Activated naive CD4-positive, alpha-beta T cell treated with Interleukin-2 at 50 U/mL for 16 hours (primary cell): ENCODE measurements at regions not wholly inside any gene's neighbourhood (a gene's known extent, or its start where the extent isn't known, plus 50 kb on each side); places are given as distances from the start of the nearest gene placed in this dataset.
"Not testable (repeated sequence)": the region's sequence is repeated elsewhere in the genome, so short reads cannot be mapped to it uniquely, and the experiment has no call there.

ENCODE experiments used
- DNase-seq: peaks from one replicate; pipeline ENCODE4 v3.0.0-alpha.2; 2020

DNA sequence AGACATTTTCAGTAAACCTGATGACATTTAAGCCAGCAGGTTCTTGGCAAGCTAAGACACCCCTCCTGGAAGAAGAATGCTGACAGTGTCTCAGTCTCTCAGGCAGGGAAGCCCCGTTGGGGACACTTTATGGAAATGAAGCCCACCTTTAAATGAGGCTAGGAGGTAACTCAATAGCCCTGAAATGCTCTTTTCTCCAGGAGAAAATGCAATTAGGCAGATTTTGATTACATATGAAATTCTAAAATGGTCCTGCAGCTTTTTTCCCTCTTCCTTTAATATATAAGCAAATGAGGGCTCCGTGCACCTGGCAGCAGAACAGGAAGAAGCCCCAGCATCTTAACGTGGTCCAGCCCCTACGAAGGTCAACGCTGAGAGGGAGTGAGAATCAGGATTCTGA lies 65.8 kb upstream of the CHST15 start:
- no peak for DNase-seq

DNA sequence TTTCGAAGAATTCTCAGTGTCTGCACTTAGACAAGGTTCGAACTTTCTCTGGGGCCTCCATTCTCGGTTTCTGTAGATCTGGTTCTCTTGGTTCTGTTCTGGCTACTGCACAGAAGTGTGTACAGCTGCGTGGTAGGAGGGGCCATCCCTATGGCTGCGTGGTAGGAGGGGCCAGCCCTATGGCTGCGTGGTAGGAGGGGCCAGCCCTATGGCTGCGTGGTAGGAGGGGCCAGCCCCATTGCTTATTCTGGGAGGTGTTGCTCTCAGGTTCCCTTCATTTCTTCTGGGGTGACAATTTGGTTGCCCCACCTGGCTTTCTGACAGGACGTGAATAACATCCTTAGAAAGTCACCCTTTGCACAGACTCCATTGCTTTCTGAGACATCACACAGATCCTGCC lies 65.2 kb upstream of the CHST15 start:
- no peak for DNase-seq

DNA sequence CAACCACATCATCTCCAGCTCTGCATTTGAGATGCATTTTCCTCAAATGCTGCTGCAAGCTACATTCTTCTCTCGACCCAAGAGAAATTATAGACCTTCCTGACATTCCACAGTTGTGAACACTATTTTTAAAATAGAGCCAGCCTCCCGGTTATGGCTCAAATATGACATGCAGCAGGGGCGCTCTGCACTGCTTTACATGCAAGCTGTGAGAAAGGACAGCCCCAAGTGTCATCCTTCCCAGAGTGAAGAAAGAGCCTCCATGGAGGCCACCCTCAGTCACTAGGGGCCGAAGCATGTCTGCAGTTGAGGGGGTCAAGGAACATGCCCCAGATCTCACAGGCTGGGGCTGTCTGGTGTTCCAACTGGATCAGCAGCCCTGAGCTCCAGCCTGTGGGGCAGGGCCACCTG lies 63.9 kb upstream of the CHST15 start:
- no peak for DNase-seq

GRCh38 chr10:124156524-124157260 lies 63.3 kb upstream of the CHST15 start:
- DNase-seq, result no peak

DNA sequence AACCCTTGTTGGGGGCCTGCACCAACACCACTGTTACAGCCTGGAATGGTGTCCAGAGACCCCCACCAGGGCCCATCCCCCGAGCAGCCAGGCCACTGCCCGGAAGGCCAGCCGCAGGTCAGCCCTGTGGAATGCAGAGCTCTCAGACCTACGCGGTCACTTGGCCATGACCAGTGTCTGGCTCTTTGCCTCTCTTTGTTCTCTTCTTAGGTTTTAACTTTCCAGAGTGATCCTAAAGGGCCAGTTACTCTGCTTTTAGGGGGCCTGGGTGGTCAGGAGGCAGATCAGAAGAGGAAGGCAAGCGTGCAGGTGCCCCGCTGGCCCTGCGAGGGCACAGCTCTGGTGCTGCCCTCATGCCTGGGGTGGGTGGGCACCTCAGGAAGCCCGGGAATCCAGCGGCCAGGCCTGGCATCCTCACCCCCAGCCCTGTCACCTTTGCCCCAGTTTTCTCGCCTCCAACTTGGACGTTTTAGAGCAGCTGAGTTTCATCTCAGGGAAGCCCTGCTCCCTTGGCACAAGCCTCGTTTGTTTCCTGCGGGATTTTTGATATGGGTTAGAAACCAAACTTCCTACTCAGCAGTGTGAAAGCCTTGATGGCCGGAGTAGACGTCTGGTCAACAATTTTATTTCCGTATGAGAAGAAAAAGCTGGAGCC lies 62.5 kb upstream of the CHST15 start:
- DNase-seq, result no peak

DNA sequence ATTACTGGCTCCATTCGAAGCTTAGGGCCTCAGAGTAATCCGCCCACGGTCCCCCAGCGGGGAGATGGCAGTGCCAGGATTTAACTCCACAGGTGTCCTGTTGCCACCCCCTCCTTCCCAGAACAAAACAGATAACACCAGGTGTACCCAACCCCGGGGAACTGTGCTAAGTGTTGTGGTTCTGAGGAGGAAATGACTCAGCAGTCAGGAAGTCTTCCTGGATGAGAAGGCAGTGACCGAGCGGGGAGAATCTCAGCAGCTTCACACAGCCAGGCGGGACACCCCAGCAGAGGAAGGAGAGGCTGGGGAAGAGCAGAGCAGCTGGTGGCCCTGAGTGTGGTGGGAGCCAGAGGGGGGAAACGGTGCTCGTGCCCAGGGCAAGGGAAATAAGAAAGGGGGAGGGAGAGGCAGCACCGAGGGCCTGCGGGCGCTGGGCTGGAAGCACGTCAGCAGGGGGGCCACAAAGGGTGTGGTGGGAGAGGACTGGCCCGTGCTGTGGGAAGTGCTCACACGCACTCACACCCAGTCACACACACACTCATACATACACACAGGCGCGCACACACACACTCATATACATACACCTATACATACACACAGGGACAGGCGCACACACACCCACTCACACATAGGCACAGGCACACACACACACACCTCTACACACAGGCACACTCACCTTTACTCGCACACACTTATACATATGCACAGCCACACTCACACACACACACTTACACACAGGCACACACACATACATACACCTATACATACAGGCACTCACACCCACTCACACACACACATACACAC lies 59.8 kb upstream of the CHST15 start:
- DNase-seq, result peak; percentile 10

DNA sequence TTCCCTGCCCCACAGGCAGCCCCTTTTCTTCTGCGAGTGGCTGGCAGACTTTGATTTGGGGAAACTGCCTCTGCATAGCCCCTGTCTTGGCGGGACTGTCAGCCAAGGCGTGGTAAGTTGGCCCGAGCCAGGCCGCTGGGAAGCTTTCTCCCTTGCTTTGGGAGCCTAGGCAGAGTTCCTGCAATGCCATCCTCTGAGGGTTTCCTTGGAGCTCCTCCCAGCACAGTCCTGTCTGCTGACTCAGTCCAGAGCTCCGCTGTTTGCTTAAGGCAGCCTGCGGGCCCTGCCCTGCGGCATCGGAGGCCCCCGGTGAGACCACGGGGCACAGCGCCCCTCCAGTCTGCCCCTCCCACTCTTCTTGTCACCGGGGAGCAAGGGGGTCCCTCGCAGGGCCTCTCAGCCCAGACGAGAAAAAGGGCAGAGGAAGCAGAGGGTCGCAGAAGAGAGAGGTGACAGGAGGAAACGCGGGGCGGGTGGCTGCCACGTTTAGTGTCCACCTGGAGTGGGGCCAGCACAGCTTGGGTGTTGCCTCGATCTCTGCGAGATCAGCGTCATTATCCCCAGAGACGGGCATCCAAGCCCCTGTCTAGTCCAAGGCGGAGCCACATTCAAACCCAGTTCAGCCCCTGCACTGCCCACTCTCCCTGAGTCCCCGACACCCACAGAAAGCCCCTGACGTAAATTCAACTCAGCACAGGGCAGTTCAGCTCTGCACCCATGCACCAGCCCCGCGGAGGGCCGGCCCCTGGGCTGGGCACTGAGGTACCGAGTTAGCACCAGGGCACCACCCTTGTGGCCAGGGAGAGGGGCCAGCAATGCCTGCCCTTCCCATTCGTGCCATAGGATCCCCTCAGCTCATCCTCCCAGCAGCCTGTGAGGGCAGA lies 59.0 kb upstream of the CHST15 start:
- no peak for DNase-seq

DNA sequence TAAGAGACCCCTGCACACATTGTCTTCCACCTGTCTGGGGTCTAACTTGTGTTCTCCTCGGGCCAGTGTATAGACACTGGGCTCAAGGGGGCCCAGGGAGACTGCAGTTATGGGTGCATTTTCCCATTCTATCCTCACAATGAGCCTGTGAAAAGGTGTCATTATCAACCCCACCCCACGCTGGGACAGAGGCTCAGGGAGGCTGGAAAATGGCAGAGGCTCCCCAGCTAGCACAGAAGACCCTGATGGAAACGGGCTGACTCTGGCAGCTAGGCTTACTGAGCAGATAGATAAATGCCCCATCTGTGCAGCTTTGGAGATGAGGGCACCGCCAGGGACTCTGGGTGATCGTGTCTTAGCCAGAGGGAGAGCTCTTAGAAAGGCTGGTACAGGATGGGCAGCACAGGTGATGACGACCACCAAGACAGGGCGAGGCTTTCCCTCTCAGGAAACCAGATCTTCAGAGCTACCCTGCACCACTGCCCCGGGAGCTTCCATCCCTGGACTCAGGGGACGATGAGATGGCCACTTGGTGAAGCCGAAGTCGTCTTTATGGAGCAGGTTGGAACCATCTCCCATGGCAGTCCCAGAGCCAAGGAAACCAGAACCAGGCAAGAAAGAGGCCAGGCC lies 58.2 kb upstream of the CHST15 start:
- DNase-seq, result no peak

DNA sequence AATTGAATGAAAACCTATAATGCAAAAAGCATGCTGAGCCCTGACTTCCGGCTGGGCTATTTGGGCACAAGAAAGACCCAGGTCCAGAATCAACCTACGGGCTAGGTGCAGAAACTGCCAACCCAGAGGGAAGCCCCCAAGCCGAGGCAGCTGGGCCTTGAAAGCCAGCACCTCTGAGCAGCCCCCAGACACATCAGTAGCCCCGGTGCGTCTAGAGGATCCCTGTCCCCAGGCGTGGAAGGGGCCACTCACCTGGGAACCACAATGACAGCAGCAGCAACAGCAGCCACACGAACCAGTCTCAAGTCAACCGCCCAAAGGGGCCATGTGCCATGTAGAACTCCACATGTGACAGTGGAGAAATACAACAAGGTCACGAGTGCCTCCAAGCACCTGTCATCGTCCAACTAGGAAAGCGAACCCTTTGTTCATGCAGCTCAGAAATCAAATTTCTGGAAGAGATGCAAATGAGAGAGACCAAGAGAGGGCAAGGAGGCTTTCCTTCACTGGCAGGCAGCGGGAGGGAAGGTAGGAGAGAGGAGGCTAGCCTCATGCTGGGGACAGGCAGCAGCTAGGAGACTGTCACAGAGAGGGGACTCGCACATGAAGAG lies 57.5 kb upstream of the CHST15 start:
- DNase-seq, result no peak

GRCh38 chr10:124150189-124150806 lies 56.9 kb upstream of the CHST15 start:
- DNase-seq, result no peak

- no peak for DNase-seq
Measured at GRCh38 chr10:124149189-124150042, 56.0 kb upstream of the CHST15 start.

DNA sequence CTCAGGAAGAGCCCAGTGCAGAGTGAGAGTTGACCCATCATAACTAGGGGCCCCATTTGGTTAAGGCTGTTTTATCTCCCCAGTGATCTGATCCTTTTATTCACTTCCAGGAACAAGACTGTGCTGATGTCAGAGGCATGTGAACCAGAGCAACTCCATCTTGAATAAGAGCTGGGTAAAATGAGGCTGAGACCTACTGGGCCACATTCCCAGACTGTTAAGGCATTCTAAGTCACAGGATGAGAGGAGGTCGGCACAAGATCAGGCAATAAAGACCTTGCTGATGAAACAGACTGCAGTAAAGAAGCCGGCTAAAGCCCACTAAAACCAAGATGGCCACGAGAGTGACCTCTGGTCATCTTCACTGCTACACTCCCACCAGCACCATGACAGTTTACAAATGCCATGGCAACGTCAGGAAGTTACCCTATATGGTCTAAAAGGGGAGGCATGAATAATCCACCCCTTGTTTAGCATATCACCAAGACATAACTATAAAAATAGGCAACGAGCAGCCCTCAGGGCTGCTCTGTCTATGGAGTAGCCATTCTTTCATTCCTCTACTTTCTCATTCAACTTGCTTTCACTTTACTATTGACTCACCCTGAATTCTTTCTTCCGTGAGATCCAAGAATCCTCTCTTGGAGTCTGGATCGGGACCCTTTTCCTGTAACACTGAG lies 55.3 kb upstream of the CHST15 start:
- not testable (repeated sequence) for DNase-seq

- no peak for DNase-seq
Measured at GRCh38 chr10:124146483-124146882, 53.1 kb upstream of the CHST15 start.

DNA sequence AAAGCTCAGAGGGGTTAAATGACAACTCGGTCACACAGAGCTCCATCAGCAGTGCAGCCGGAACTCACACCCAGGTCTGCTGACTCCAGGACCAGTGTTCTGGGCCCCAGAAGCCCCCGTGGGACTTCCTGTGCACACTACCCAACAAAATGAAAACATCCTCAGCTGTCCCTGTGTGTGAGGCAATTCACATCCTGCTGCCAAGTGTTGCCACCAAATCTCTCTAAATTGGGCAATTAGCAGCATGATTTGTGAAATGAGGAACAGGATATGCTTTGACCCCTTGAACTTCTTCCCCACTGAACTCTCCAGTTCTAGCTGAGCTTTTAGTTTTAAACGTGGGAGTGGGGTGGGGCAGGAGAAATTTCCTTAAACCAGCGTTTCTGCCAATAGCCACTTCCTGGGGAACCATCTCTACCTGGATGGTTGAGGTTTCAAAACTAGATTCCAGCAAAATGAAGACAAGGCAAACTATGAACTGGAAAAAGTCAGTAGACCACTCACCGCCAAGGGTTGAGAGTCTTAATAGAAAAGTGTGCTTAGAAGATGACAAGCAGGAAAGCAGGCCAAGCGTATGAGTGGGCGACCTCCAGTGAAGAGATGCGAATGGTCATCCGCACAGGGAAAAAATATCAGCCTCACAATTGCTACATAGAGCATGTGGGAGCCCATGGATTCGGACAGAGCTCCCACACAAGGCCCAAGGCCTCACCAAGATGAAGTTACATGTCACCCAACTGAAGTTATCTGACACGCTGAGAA lies 51.9 kb upstream of the CHST15 start:
- no peak for DNase-seq

DNA sequence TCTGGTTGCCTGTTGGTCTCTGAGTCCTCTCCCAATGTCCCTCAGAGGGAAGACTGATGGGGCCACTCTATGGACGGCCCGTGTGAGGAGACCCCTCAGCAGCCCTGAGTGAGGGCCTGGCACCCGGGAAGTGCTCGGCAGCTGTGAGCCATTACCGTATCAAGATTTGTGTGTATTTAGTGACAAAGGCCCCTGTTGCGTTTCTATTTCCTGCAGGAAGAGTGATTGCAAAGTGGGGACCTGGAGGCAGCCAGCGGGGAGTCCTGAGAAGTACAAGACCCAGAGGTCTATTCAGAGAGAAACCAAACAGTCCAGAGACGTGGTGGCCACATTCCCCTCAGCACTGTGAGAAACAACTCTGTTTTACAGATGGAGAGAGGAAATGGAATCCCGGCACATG lies 51.1 kb upstream of the CHST15 start:
- DNase-seq, result no peak

DNA sequence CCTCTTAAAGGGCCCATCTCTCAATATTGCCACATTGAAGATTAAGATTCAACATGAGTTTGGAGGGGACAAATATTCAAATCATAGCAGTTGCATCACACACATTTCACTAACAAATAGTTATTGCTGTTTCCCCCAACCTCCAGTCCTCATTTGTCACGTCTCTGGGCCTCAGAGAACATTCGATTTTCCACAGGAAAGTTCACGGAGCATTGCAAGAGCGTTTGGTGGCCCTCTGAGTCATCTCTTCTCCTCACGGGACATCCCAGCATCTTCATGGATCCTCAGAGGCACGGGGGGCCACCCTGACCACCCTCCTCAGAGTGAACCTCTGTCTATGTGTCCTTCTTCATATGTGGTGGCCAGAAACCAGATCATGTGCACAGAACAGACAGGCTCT lies 50.3 kb upstream of the CHST15 start:
- no peak for DNase-seq
